ENCODE measurements at regions not wholly inside any gene's neighbourhood (a gene's known extent, or its start where the extent isn't known, plus 50 kb on each side); places are given as distances from the start of the nearest gene placed in this dataset.

GRCh38 chr17:70369391-70369790 is 200.1 kb downstream of the KCNJ2 start:
- in situ Hi-C loops (cut with HindIII; ENCODE audit: low sequenced_read_pairs) = no loop called here
- H3K4me3 ChIP-seq (ENCODE audit: low read depth, low read length) = no peak overlapping the region
- DNase-seq (ENCODE audit: low read depth) = peak; percentile 8
- TF ChIP-seq, protein P1, sequence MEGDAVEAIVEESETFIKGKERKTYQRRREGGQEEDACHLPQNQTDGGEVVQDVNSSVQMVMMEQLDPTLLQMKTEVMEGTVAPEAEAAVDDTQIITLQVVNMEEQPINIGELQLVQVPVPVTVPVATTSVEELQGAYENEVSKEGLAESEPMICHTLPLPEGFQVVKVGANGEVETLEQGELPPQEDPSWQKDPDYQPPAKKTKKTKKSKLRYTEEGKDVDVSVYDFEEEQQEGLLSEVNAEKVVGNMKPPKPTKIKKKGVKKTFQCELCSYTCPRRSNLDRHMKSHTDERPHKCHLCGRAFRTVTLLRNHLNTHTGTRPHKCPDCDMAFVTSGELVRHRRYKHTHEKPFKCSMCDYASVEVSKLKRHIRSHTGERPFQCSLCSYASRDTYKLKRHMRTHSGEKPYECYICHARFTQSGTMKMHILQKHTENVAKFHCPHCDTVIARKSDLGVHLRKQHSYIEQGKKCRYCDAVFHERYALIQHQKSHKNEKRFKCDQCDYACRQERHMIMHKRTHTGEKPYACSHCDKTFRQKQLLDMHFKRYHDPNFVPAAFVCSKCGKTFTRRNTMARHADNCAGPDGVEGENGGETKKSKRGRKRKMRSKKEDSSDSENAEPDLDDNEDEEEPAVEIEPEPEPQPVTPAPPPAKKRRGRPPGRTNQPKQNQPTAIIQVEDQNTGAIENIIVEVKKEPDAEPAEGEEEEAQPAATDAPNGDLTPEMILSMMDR (IDR thresholded peaks at IDR 0.05; ENCODE audit: low read depth, low read length, missing control alignments) = no peak

GRCh38 chr17:70370816-70371215 is 201.5 kb downstream of the KCNJ2 start:
- no peak for DNase-seq (ENCODE audit: low read depth)
- in situ Hi-C loops (cut with HindIII; ENCODE audit: low sequenced_read_pairs) = no loop called here
- TF ChIP-seq, protein P1 (IDR thresholded peaks at IDR 0.05; ENCODE audit: low read depth, low read length, missing control alignments) = no peak
- H3K4me3 ChIP-seq (ENCODE audit: low read depth, low read length) = no peak overlapping the region

- H3K4me3 ChIP-seq (ENCODE audit: low read depth, low read length) = no peak overlapping the region
- no peak for DNase-seq (ENCODE audit: low read depth)
- in situ Hi-C loops (cut with HindIII; ENCODE audit: low sequenced_read_pairs) = no loop called here
- TF ChIP-seq, protein P1 (IDR thresholded peaks at IDR 0.05; ENCODE audit: low read depth, low read length, missing control alignments) = no peak
Observed at GRCh38 chr17:70373369-70373768, 204.0 kb downstream of the KCNJ2 start.

DNA sequence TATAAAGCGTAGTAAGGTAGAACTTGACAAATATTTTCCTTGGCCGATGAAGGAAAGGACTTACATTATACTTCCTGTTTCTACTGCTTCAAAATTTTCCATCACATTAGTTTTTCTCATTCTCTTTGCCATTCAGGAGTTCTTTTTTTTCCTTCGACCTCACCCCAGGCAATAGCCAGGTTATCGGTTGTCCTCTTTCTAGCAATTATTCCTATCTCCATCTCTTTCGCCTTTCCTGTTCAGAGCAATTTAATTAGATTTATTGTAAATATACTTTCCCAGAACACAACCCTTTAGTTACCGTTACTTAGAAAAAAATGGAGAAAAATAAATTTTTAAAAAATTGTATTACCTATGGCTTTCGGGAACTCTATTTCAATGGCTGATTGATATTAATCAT is 205.2 kb downstream of the KCNJ2 start:
- in situ Hi-C loops (cut with HindIII; ENCODE audit: low sequenced_read_pairs) = no loop called here
- no peak overlapping the region for H3K4me3 ChIP-seq (ENCODE audit: low read depth, low read length)
- TF ChIP-seq, protein P1 (IDR thresholded peaks at IDR 0.05; ENCODE audit: low read depth, low read length, missing control alignments) = no peak
- no peak for DNase-seq (ENCODE audit: low read depth)

DNA sequence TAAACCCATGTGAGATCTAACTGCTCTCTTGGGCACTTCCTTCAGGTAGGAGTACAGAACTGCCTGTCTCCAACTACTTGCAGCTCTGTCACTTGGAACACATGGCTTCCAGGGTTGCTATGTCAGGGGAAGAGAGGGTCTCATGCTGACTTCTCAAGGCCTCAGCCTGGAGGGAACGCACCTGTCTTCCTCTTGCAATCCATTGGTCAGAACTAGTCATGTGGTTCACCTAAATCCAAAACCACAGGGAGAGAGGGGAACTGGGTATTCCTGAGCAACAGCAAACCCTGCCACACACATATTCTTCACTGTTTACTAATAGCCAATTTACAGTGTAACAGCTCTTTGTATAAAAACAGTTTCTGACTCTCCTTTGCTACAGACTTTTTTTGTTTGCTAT is 206.1 kb downstream of the KCNJ2 start:
- DNase-seq (ENCODE audit: low read depth) = no peak
- in situ Hi-C loops (cut with HindIII; ENCODE audit: low sequenced_read_pairs) = no loop called here
- no peak overlapping the region for H3K4me3 ChIP-seq (ENCODE audit: low read depth, low read length)
- TF ChIP-seq, protein P1 (IDR thresholded peaks at IDR 0.05; ENCODE audit: low read depth, low read length, missing control alignments) = no peak

- in situ Hi-C loops (cut with HindIII; ENCODE audit: low sequenced_read_pairs) = no loop called here
- TF ChIP-seq, protein P1 (IDR thresholded peaks at IDR 0.05; ENCODE audit: low read depth, low read length, missing control alignments) = no peak
- DNase-seq (ENCODE audit: low read depth) = no peak
- H3K4me3 ChIP-seq (ENCODE audit: low read depth, low read length) = no peak overlapping the region
Observed at GRCh38 chr17:70375813-70376770, 206.8 kb downstream of the KCNJ2 start.

Data from astrocyte of the cerebellum (primary cell).